ENCODE measurements at regions not wholly inside any gene's neighbourhood (a gene's known extent, or its start where the extent isn't known, plus 50 kb on each side); places are given as distances from the start of the nearest gene placed in this dataset.
"Not testable (repeated sequence)": the region's sequence is repeated elsewhere in the genome, so short reads cannot be mapped to it uniquely, and the experiment has no call there.

DNA sequence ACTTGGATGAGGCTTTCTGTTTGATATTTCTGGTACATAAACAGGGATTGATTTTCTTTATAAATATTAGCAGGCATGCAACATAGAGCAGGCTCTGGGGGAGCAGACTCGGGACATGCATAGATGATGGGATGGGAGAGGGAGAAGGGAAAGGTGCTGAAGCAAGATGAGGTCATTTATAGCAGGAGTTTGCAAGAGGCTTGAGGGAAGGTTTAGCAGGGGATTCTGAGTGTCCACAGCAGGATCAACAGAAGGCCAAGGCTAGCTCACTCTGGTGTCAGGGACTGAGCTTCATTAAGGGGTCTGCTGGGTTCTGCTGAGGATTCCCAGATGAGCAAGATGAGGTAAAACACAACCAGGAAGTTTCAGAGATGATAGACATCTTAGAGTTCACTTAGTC is 309.1 kb upstream of the CELF4 start:
- DNase-seq: no peak

DNA sequence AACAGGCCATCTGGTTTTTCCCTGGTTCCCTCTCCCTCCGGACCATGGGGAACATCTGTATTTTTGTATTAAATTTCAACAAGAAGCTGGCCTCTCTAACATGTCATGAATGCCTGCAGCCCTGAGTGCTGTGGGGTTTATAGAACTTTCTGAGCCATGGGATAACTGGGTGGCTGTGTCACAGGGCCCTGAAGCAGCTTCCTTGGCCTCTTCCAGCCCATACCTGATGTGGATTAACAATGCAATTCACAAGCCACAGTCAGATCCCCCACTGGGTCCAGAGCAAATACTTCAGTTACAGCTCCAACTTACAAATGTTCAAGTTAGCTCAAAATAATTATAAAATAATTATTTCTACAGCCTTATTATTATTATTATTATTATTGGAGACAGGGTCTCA is 307.8 kb upstream of the CELF4 start:
- no peak for DNase-seq

DNA sequence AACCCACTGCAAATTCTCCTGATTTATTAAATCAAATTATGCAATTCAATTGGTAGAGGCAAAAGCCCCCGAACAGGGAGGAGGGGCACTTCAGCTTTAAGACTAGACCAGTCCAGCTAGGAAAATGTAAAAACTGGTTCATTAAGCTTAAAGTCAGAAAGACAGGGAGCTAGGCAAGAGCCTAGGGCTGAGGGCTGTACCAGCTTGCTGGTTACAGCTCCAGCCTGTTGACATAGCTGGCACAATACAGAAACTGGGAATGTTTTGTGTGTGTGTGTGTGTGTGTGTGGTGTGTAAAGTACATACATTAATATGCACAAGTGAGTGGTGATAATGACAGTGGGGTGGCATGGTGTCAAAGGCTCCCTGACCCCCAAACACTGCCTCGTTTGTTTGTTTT is 307.0 kb upstream of the CELF4 start:
- no peak for DNase-seq

DNA sequence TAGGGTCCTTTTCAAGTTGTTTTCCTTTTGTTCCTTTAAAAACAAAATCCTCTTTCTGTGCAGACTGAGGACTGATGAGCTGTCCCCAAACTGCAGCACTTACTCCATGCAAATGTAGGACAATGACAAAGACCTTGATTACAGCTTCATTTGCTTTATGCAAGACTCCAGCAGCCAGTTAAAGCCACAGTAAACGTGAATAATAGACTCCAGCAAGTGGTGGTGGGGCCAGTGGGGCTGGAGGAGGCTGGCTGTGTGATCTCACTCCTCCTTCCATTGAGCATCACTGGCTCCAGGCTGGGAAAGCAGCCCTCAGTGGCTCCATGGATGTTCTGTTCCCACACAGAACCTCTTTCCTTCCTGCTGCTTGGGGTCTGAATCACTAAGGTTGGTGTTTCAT is 306.0 kb upstream of the CELF4 start:
- DNase-seq: no peak

DNA sequence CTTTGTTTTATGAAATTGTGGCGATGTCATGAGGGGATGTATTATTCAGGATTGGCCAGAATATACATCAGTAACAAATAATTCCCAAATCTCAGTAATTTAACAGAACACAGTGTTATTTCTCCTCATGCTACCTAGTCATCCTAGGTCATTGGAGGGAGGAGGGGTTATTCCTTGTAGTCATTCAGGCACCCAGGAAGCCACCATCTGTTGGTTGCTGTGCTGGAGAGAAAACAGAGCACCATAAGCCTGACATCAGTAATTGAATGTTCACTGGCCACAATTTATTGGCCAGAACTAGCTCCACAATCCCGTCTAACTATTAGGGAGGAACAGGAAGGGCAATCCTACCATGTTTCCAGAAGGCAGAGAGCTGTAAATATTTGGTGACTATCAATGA is 303.5 kb upstream of the CELF4 start:
- no peak for DNase-seq

DNA sequence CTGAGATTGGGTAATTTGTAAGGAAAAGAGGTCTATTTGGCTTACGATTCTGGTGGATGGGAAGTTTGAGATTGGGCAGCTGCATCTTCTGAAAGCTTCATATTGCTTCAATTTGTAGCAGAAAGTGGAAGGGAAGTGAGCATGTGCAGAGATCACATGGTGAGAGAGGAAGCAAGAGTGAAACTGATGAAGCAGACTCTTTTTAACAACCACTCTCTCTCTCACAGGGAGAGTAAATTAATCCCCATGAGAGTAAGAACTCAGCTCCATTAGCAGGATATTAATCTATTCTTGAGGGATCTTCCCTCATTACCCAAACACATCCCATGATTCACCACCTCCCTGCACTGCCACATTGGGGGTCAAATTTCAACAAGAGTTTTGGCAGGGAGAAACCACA is 298.5 kb upstream of the CELF4 start:
- no peak for DNase-seq

DNA sequence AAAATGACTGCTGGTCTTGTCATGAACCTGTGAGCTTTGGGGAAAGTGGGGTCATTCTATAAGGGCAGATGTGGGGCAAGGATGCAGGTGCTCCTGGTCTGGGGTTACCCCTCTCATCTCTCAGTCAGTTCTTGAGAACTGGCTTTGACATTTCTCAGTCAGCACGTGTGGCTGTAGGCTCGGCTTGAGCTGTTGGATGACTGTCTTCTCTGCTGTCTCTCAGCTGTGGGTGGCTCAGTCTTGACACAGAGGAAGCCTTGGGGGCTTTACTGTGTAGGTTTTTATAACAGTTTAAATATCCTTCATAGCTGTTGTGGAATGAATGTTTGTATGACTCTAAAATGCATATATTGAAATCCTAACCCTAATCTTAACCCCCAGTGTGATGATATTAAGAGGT is 296.4 kb upstream of the CELF4 start:
- no peak for DNase-seq

- DNase-seq: no peak
Observed at GRCh38 chr18:37854396-37854795, 288.8 kb upstream of the CELF4 start.

DNA sequence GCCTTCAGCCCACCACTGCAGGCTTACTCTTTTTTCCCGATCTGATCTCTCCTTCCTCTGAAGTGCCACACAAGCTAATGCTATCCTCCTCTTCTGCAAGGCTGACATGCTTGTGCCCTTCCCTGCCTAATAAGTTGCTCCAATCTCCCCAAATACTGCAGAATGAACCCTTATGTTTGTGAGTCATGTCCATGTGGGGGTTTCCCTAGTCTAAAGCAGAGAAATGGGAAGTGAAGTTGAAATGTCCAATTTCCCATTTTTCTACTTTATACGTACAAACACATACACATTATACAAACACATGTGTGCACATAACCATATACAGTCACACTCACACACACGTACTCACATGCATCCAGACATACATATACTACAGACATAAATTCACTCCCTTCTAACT is 288.1 kb upstream of the CELF4 start:
- DNase-seq: no peak

- no peak for DNase-seq
Observed at GRCh38 chr18:37852464-37852863, 286.9 kb upstream of the CELF4 start.

DNA sequence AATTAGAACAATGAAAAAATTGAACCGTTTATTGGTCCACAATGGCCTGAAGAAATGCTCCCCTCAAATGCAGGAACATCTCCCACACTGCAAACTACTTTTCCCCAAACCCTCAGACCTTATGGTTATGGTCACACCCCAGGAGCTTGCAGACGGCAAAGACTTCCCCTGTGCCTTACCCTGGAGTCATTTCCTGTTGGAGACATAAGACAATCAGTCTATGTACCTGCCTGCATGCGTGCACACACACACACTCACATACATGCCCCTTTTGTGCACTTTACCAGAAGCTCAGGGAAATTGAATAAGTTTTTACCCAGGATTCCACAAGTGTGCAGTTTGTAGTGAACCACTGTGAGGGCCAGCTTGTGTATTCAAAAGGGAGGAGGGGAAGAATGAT is 281.9 kb upstream of the CELF4 start:
- DNase-seq: no peak

DNA sequence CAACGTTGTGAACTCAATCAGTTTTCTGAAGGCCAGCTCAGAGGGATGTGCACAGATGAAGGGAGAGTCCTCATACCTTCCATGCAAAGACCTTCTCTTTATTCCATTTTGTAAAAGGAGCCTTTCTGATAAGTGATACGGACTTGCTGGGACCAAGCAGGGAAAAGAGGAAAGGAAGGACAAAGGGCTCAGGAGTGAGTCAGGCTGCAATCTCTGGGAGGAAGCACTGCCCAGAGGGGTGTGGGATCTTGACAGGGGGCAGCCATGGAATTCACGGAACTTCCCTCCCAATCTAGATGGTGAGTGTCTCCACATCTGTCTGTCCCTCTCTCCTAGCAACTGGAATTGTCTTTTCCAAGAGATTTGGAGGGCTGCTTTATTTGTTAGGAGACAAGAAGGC is 281.4 kb upstream of the CELF4 start:
- DNase-seq: no peak

GRCh38 chr18:37845498-37845897 is 279.9 kb upstream of the CELF4 start:
- no peak for DNase-seq

GRCh38 chr18:37844209-37844970 is 278.8 kb upstream of the CELF4 start:
- no peak for DNase-seq

- no peak for DNase-seq
Observed at GRCh38 chr18:37838083-37838482, 272.5 kb upstream of the CELF4 start.

GRCh38 chr18:37836071-37836970 is 270.7 kb upstream of the CELF4 start:
- DNase-seq: no peak

DNA sequence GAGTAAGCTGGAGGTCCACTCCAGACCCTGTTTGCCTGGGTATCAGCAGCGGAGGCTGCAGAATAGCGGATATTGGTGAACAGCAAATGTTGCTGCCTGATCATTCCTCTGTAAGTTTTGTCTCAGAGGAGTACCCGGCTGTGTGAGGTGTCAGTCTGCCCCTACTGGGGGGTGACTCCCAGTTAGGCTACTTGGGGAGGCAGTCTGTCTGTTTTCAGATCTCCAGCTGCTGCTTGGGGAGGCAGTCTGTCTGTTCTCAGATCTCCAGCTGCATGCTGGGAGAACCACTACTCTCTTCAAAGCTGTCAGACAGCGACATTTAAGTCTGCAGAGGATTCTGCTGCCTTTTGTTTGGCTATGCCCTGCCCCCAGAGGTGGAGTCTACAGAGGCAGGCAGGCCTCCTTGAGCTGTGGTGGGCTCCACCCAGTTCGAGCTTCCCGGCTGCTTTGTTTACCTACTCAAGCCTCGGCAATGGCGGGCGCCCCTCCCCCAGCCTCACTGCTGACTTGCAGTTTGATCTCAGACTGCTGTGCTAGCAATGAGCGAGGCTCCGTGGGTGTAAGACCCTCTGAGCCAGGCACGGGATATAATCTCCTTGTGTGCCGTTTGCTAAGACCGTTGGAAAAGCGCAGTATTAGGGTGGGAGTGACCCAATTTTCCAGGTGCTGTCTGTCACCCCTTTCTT is 266.6 kb upstream of the CELF4 start:
- not testable (repeated sequence) for DNase-seq

GRCh38 chr18:37812961-37813360 is 247.4 kb upstream of the CELF4 start:
- no peak for DNase-seq

GRCh38 chr18:37805773-37806404 is 240.3 kb upstream of the CELF4 start:
- DNase-seq: no peak

GRCh38 chr18:37796823-37797349 is 231.3 kb upstream of the CELF4 start:
- no peak for DNase-seq

GRCh38 chr18:37787452-37787851 is 221.9 kb upstream of the CELF4 start:
- no peak for DNase-seq

DNA sequence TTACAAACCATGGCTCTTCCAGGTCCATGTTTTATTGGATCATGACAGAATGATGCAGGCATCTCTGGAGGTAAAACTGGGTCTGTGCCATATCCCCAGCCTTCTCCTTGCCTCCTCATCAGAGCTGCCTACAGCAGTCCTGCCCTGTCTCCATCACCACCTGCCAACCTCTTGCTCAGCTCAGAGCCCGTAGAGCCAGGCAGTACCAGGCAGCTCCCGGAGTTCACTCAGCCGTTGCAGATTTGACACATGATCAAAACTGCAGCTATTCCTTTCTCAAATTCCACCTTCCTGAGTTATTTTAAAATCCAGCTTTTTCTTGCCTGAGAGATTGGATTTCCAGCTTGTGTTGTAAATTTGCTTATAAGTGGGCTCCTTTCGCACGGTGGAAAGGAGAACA is 218.2 kb upstream of the CELF4 start:
- DNase-seq: no peak

DNA sequence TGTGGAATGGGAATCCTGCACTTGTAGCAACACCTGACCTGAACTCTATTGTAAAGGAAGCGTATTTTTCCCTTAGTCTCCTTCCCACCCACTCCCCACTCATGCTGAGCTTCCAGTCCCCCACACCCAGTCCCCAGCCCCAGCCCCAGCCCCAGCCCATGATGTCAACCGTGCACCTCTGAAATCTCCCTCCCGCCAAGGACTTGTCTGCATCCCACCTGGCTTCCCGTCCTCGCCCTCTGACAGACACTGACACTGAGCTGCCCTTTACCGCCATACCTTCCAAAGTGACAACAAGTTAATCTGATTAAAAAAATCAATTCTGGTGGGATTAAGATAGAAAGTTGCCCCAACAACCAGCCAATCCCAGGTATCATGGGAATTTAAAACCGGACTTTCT is 213.6 kb upstream of the CELF4 start:
- no peak for DNase-seq
